GM12891 (cell line): ENCODE measurements at regions not wholly inside any gene's neighbourhood (a gene's known extent, or its start where the extent isn't known, plus 50 kb on each side); places are given as distances from the start of the nearest gene placed in this dataset.

Source experiments
- POLR2A ChIP-seq: IDR thresholded peaks from 2 replicates; pipeline ENCODE4 v1.6.1; 2011; ENCODE audit warnings: low read depth, low read length, control low read depth
- POLR2AphosphoS5 ChIP-seq: IDR thresholded peaks from 2 replicates; pipeline ENCODE4 v1.6.1; 2011; ENCODE audit warnings: low read depth, low read length, control low read depth
- SPI1 ChIP-seq: IDR thresholded peaks from 2 replicates; pipeline ENCODE4 v1.6.1; 2011; ENCODE audit warnings: low read depth, low read length, control low read depth
- TAF1 ChIP-seq: IDR thresholded peaks from 2 replicates; pipeline ENCODE4 v1.6.1; 2011; ENCODE audit warnings: low read depth, low read length, control low read depth

DNA sequence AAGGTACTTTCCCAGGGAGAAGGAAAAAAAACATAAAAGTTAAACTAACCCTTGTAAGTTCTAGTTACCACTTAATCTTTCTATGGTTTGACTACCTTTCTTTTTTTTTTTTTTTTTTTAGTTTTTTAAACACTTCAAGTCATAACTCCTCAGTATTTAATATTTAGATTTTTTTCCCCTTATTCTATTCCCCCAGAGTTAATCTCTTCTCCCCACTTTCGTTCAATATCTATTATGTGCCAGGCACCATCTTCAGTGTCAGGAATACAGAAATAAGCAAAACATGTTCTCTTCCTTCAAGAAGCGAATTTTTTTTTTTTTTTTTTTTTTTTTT, 62.0 kb upstream of the LOC128125822 start:
- TF ChIP-seq POLR2A: no peak
- TF ChIP-seq TAF1: no peak
- no peak for TF ChIP-seq POLR2AphosphoS5
- no peak for TF ChIP-seq SPI1
